ENCODE measurements at regions not wholly inside any gene's neighbourhood (a gene's known extent, or its start where the extent isn't known, plus 50 kb on each side); places are given as distances from the start of the nearest gene placed in this dataset.

DNA sequence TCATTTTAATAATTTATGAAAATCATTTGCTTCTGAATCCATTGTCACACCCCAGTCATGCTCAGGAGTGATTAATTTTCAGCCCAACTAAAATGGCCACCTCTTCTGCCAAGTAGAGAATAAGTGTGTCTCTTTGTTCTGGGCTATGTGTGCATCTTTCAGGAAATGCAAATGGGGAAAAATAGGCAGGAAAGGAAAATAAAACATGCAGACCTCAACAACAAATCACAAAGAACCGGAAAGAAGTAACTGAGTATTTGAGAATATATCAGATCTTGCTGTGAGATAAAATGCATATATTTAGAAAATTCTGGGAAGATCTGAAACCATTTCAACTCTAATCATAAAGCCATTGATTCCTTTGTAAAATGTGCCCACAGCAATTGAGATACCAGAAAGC is 763.9 kb downstream of the GALC start:
- no peak for DNase-seq

DNA sequence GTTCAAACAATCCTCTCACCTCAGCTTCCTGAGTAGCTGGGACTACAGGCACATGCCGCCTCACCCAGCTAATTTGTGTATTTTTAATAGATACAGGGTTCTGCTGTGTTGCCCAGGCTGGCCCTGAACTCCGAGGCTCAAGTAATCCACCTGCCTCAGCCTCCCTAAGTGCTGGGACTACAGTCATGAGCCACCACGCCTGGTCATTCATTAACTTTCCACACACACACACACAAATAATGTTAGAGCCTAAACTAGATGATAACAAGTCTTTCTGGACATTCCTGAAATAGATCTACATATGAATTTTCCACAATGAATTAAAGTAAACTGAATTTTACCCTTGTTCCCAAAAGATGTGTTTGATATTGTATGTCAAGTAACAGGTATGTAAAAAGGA is 776.0 kb downstream of the GALC start:
- DNase-seq: no peak

DNA sequence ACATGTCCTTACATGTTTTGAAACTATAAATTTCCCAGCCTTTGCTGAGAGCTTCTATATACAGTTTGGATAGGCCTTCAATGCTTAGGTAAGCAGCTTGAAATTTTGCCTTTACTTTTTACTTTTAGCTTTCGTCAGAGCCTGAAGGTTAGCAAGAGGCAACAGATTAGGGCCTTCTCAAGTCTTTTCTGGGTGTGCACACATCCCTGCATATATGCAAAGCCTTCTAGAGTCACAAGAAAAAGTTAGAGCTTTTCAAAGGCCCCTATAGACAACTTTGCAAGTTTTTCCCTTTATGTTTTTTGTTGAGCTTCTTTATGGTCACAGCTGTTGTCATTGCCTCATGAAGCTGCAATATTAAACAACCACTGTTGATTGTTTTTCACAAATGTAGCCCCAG is 778.4 kb downstream of the GALC start:
- no peak for DNase-seq

DNA sequence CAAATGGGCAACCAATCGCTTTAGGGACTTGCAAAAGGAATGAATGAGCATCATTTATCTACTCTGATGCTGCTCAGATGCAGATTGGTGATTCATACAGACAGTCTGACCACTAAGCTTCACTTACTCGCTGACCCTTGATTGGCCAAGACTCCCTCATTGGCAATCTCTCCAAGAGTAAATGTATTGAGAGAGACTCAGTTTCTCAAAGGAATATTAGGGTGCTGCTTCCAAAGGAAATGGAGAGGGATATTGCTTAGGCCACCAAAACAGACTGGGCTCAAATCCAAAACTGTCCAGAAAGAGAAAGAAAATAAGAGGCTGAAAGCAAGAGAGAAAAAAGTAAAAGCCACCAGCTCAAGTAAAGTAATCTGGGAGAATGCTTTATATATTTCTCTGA is 785.2 kb downstream of the GALC start:
- DNase-seq: no peak

DNA sequence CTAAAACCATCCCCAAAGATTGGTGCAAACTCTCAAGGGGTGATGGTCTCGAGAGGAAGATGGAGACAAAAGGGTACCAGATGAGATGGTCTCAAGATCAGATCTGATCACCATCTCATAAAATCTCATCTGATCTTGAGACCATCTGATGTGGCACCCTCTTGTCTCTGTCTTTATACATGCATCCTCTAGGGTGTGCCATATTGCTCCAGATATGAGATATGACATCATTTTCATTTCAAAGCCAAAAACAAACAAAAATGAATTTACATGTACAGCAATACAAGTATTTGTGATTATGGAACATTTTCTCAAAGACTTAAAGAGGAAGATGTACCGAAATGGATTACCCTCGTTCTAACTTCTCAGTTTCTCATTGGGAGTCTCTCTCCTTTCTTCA is 787.2 kb downstream of the GALC start:
- DNase-seq: no peak

DNA sequence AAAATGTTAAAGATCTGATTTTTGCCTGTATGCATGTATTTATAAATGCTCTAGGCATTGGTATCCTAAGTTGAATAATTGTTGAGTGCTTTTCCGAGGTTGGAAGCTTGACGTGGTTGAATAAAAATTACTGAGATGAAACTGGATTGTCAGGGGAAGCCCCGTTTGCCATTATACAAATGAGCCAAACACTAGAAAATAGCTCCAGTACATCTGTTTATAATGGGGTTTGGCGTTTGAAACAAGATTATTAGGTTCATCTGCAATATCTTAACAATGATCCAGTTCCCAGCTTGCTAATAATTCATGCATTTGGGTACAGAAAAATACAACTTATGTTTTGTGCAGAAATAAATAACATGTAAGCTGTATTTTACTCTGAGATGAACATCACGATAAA is 789.6 kb downstream of the GALC start:
- no peak for DNase-seq

DNA sequence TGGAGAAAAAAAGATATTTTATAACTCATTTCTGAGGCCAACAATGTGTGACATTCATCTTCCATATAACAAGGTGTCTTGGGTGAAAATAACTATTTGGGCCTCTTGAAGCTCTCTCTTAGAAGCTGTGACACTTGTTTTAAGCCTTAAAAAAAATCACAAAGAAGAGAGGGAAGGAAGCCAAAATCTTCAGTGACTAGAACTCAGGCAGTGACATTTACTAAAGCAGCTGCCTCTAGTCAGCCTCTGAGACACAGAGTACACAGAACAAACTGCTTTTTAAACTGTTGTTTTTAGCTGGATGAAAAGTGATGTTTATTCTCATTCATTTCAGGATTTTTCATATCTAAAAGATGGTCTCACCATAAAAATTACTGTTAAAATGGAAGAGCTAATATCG is 793.6 kb downstream of the GALC start:
- DNase-seq: no peak

DNA sequence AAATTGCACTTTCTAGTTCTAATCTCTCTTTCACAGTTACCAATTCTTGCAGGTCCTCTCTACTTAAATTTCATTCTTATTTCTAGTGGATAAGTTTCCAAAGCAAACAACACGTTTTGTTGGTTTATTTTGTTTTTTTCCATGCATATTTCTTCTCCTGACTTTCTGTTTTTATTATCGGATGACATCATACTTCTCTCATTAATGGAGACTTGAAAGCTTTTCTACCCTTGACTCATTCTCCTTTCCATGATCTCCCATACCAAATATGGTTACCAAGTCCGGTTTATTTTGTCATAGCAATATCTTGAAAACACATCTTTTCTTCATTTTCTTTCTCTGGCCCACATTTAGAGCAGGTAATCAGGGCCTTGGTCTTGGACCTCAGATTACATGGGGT is 796.5 kb downstream of the GALC start:
- DNase-seq: no peak

DNA sequence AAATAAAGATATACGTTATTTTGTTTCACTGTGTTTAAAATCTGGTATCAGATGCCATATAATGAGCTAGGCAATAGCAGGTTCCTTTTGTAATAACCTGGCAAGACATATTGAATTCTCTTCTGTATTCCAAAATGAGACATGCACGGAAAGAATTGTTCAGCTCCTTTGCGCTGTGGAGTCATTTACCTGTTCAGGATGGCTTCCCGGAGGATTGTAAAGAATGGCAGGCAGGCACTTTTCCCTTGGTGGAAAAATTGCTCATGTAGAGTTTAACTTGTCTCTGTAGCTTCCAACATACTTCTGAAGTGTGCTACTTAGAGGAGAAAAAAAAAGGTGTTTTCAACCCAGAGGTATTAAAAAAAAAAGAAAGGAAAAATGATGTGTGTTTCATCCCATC is 805.2 kb downstream of the GALC start:
- no peak for DNase-seq

DNA sequence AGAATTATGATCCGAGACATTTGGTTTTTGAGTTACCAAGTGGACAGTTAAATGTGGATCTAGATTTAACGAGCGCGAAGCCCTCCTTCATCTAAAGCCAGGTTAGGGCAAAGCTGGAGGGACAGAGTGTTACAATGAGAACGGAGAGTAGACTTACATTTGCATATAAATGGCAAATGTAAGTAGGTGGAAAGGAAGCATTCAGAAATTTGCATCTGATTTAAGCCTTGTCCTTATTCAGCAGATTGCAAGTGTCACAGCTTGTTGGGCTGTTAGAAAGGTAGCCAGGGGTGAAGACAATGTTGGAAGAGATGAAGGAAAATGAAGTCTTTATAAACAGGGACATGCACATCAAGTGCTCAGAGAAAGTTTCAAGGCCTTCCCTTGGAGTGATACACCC is 806.2 kb downstream of the GALC start:
- DNase-seq: no peak

DNA sequence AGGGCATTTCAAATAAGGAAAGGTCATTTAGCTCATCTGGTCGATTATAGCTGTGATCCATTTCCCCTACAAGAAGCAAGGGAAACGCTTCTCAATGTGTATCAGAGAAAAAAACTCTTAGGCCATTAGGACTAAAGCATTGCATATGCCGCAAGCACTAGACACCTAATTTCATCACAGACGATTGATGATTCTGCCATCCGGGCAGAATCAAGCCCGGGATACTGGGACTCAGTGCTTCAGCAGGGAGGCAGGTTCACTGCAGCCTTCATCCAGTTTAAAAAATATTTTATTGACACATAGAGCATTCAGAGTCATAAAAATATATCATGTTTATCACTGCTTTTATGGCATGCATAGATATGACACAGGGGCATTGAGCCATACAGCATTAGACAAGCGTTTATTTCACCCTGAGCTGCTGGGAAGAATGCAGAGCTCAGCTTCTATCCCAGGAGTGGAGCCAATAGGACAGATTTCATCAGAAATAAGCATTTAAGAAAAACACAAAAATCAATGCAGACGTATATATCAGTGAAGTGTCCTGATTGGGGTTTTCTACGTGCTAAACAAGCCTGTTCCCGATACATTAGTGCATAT is 806.9 kb downstream of the GALC start:
- no peak for DNase-seq

DNA sequence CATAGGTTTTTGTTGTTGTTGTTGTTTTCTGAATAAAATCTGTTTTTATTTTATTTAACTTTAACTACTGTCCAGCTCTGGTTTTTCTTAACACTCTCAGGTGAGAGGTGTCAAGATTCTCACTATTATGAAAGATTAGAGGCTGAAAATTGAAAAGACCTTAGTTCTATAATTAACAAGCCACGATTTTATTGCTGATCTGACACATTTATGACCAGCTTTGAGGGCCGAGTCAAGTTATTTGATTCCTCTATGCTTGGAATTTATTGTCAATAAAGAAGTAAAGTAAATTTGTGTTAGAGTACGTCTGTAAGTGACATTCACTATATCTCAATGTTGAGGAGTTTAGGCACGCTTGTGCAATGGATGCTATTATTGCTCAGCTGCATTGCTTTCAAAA is 808.8 kb downstream of the GALC start:
- no peak for DNase-seq

DNA sequence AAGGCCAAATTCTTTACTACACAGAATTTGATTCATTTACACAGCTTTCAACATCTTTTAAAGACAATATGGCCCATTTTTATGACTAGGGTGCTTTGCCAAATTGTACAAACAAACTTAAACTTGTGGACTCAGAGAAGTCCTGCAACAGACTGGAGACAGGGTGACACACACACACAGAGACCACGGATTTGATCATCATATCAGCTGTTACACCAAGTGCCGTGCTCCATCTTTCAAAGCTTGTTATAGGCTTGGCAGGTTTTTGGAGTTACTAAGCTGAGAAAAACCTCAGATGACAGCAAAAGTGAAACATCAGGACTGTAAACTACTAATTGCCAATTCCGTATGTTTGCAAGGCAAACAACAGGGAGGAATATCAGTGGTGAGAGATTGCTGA is 811.7 kb downstream of the GALC start:
- DNase-seq: no peak

DNA sequence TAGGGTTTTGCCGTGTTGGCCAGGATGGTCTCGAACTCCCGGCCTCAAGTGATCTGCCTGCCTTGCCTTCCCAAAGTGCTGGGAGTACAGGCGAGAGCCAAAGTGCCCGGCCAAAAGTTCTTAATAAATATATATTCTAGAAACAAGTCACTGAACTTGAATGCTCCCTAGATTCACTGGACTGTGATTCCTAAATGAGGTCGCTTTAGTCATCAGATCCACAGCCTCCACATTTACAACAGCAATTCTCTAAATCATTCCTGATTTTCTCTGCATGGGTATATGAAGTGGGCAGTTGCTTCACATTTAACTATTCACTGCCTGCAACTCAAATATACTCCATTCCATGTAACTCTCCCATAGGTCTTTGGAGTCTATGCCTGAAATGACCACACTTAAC is 813.0 kb downstream of the GALC start:
- no peak for DNase-seq

DNA sequence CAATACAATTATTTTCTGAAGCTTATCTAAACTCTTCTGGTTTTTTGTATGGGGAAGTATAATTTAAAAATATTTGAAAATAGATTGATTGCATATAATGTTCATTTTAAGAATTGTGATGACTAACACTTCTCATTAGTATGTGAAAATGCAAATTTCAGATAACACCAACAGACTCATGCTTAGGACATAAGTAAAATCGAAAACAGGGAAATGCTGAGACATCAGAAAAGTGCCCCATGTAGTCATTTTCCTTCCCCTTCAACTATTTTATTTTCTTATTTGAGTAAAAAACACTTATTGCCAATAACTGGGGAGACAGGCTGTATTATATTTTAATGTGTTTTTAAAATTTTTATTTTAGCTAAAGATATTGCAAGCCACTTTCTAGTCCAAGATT is 814.7 kb downstream of the GALC start:
- DNase-seq: no peak

DNA sequence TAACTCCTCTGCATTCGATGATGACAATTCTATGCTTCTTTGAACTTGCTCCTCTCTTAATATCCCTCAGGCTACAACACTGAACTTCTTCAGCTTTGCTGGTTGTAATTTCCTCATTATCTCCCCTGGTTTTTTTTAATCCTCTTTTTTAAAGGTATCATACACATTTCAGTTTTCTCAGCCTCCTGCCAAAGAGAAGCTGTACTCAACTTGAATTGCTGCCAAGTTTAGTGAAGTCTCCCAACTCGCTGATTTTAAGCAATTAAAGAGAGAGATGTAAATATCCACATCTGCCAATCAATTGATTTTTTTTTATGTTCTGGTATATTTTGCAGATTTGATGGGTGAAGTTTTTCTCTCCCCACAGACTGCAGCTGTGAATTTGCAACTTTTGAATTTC is 817.8 kb downstream of the GALC start:
- no peak for DNase-seq

DNA sequence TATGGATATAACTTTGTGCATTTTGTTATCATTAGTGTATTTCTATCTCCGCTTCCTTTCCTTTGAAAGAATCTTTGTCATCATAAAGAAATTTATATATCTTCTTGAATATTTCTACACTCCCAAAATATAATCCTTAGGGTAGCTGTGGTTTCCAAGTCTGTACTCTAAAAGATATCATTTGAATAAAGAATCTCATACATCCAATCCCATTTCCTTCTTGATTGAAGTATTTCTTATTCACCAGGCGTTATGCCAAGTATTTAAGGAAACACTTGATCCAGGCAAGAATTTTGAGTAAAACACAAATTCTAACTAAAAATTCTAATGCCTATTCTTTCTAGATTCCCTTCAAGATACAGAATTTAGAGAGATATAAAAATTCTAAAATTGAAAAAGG is 821.8 kb downstream of the GALC start:
- DNase-seq: no peak

DNA sequence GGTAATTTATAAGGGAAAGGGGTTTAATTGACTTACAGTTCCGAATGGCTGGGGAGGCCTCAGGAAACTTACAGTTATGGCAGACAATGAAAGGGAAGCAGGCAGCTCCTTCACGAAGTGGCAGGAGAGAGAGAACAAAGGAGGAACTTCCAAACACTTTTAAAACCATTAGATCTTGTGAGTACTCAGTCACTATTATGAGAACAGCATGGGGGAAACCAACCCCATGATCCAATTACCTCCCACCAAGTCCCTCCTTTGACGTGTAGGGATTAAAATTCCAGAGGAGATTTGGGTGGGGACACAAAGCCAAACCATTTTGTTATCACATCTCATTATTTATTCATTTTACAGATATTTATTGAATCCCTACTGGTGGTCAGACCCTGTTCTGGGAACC is 822.8 kb downstream of the GALC start:
- DNase-seq: no peak

DNA sequence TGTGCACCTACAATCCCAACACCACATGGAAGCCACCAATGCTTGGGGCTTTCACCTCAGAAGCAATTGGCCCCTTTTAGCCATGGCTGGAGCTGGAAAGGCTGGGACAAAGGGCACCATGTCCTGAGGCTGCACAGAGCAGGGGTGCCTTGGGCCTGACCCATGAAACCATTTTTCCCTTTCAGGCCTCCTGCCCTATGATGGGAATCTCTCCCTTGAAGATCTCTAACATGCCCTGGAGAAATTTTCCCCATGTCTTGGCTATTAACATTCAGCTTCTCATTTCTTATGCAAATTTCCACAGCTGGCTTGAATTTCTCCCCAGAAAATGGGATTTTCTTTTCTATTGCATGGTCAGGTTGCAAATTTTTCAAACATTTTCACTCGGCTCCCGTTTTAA is 823.6 kb downstream of the GALC start:
- no peak for DNase-seq

DNA sequence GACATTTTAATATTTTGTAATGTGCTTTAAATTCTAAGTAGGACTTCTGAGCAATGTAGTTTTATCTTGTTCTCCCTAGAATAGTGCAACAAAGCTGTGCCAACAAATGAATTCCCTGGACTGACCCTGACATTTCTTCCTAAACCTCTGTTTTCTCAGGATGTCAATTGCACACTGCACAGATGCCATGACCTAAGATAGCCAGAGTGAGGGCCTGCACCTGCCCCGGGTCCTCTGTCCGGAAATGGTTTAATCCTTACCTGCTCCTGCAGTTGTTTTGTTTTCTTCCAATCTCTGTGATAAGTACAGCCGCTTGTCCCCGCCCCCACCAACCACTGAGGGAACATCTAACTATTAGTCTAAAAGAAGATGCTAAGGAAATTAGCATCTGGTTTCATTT is 831.5 kb downstream of the GALC start:
- DNase-seq: no peak

DNA sequence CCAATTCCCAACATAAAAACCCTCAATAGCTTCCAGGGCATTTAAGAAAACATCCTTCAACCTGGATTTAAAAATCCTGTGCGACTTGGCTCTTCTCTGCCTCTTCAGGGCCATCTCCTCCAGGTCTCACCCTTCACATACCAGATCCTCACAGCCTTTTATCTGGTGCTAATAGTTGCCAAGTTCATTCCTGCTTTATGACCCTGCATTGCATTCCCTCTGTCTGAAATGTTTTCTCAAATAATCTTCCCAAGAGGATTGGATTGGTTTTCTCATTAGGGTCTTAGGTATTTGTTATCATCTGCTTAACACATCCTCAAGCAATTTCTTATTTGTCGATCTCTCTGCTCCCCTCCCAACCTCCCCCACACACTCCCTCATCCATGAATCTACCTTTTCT is 832.0 kb downstream of the GALC start:
- no peak for DNase-seq

DNA sequence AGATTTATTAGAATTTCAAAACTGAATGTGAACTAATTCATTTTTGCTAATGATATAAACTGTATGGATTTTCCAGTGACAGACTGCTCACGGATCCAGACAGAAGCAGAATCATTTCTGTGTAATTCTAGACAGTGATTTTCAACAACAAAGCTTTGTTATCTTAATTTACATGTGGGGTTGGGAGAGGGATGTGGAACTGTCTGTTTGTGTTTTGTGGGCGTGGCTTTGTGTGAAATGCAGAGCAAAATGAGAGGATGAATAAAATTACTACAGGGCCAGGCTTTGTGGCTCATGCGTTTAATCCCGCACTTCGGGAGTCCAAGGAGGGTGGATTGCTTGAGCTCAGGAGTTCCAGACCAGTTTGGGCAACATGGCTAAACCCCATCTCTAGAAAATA is 834.7 kb downstream of the GALC start:
- no peak for DNase-seq

DNA sequence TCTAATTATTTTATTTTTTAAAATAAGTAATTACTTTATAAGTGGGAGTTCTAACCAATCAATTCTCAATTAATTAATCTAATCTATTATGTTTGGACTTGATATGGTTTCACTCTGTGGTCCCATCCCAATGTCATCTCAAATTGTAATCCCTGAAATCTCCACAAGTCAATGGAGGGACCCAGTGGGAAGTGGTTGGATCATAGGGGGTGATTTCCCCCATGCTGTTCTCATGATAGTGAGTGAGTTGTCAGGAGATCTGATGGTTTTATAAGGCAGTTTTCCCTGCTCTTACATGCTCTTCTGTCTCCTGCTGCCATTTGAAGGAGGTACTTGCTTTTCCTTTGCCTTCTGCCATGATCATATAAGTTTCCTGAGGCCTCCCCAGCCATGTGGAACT is 836.1 kb downstream of the GALC start:
- no peak for DNase-seq

DNA sequence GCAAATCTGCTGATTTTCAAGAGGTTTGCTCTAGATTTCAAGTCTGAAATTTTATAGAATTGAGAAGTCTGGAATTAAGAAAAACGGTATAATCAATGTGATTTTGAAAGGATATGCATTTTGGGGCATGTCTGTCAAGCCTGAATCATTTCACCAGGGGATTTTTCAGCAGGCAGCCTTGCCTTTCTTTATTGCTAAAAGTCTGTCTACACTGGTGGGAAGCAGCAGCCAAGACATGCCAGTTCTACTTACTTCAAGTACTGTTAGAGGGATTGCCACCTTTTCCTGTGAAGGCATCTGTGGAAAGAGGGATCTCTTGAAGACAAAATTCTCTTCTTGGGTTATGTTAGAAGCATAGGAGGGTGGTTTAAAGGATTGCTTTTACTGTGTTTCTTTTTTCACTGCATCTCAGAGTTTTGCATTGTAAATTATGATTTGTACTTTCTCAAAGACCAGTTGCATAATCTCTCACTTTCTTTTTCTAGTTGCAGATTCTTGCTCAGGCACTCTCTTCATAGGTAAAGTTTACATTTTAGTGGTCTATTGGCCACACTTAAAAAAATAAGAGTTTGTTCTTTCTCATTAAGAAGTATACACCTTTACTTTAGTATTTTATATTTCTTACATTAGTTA is 837.0 kb downstream of the GALC start:
- DNase-seq: no peak

DNA sequence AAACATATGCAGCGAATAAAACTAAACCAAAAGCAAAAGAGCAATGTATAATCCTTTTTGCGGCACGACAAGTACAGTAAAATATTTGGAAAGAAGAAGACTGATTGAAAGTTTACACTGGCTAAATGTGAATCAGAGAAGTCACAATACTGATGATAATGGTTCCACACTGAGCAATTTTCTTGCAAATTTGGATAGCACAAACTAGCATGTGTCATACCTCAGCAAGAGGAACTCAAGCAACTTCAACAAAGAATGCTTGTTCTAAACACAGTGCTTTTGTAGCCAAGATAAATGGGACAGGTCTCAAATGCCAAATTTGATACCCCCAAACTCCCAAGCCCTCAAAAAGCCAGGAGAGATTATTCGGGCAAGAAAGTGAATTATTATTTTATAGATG is 839.1 kb downstream of the GALC start:
- no peak for DNase-seq

DNA sequence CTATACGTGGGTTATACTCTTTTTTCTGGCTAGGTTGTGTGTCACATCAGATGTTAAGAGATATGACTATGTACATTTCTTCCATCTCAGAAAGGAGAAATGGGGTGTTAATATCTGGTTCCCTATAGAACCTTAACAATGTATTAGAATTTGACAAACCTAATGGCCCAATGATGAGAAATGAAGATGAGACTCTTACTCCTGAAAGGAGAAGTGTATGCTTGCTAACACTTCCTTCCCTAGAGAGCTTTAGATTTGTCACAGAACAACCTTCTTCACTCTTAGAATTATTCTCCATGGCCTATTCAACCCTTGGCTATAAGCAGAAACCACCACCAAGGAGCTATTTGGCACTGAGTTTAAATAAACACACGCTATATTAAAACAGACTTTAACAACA is 839.6 kb downstream of the GALC start:
- DNase-seq: no peak

Data from T1000 (cell line).